GM21529 (cell line): ENCODE measurements at regions not wholly inside any gene's neighbourhood (a gene's known extent, or its start where the extent isn't known, plus 50 kb on each side); places are given as distances from the start of the nearest gene placed in this dataset.
"Not testable (repeated sequence)": the region's sequence is repeated elsewhere in the genome, so short reads cannot be mapped to it uniquely, and the experiment has no call there.

Source experiments
- ATAC-seq: cut with Tn5 transposase; IDR thresholded peaks from one replicate; pipeline ENCODE4 v1.9.1; 2021; ENCODE audit not compliant: unreplicated experiment

- no peak for ATAC-seq
These were observed 137.7 kb downstream of the AHR start for GRCh38 chr7:17436126-17436525.

- ATAC-seq, result no peak
These were observed 139.1 kb downstream of the AHR start for GRCh38 chr7:17437586-17437985.

GRCh38 chr7:17440025-17440784, 141.8 kb downstream of the AHR start:
- ATAC-seq, result not testable (repeated sequence)

GRCh38 chr7:17440831-17441230, 142.4 kb downstream of the AHR start:
- ATAC-seq, result no peak

- ATAC-seq, result no peak
These were observed 143.1 kb downstream of the AHR start for GRCh38 chr7:17441557-17441956.

GRCh38 chr7:17444151-17444550, 145.7 kb downstream of the AHR start:
- ATAC-seq, result no peak

GRCh38 chr7:17444673-17445072, 146.2 kb downstream of the AHR start:
- ATAC-seq, result no peak

- no peak for ATAC-seq
These were observed 147.9 kb downstream of the AHR start for GRCh38 chr7:17446340-17446739.

- no peak for ATAC-seq
These were observed 149.5 kb downstream of the AHR start for GRCh38 chr7:17447728-17448478.

- no peak for ATAC-seq
These were observed 150.3 kb downstream of the AHR start for GRCh38 chr7:17448479-17449423.

- ATAC-seq, result no peak
These were observed 158.1 kb downstream of the AHR start for GRCh38 chr7:17456541-17456940.

- ATAC-seq, result no peak
These were observed 161.5 kb downstream of the AHR start for GRCh38 chr7:17460001-17460400.

- no peak for ATAC-seq
These were observed 162.2 kb downstream of the AHR start for GRCh38 chr7:17460665-17461064.

- ATAC-seq, result no peak
These were observed 163.7 kb downstream of the AHR start for GRCh38 chr7:17462131-17462631.

GRCh38 chr7:17463511-17464085, 165.1 kb downstream of the AHR start:
- no peak for ATAC-seq

- no peak for ATAC-seq
These were observed 167.8 kb downstream of the AHR start for GRCh38 chr7:17466216-17466615.

GRCh38 chr7:17467386-17467945, 169.0 kb downstream of the AHR start:
- no peak for ATAC-seq

- no peak for ATAC-seq
These were observed 172.9 kb downstream of the AHR start for GRCh38 chr7:17471325-17471724.

- ATAC-seq, result peak; percentile 34
These were observed 174.1 kb downstream of the AHR start for GRCh38 chr7:17472518-17472917.

GRCh38 chr7:17472939-17473338, 174.5 kb downstream of the AHR start:
- ATAC-seq, result peak; percentile 59
